Stimulated activated CD4-positive, alpha-beta T cell treated with anti-CD3 and anti-CD28 coated beads, Interleukin-2, amount 100 ng/mL, for 48 hours (primary cell): ENCODE measurements at regions not wholly inside any gene's neighbourhood (a gene's known extent, or its start where the extent isn't known, plus 50 kb on each side); places are given as distances from the start of the nearest gene placed in this dataset.
A peak's percentile ranks its signal among the peaks of the same experiment; 100 is the strongest.
"Not testable (repeated sequence)": the region's sequence is repeated elsewhere in the genome, so short reads cannot be mapped to it uniquely, and the experiment has no call there.

Experiments
- DNase-seq, 2 donors: peaks; one replicate each; pipeline ENCODE4 v3.0.0-alpha.2; 2020

- DNase-seq, result no peak
Observed at GRCh38 chr1:19024532-19024931, 68.1 kb upstream of the IFFO2 start.

GRCh38 chr1:19023787-19024186 is 67.3 kb upstream of the IFFO2 start:
- no peak for DNase-seq

GRCh38 chr1:19021845-19022244 is 65.4 kb upstream of the IFFO2 start:
- no peak for DNase-seq

GRCh38 chr1:19019288-19019687 is 62.8 kb upstream of the IFFO2 start:
- DNase-seq, result not testable (repeated sequence)

DNA sequence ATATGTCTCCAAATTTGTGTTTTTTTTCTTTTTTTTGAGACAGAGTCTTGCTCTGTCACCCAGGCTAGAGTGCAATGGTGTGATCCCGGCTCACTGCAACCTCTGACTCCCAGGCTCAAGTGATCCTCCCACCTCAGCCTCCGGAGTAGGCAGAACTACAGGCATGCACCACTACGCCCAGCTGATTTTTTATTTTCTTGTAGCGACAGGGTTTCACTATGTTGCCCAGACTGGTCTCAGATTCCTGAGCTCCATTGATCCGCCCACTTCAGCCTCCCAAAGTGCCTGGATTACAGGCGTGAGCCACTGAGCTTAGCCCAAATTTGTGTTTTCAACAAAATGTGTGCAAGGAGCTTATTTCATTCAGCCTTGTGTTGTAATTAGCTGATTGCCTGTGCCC is 59.0 kb upstream of the IFFO2 start:
- DNase-seq, result no peak

DNA sequence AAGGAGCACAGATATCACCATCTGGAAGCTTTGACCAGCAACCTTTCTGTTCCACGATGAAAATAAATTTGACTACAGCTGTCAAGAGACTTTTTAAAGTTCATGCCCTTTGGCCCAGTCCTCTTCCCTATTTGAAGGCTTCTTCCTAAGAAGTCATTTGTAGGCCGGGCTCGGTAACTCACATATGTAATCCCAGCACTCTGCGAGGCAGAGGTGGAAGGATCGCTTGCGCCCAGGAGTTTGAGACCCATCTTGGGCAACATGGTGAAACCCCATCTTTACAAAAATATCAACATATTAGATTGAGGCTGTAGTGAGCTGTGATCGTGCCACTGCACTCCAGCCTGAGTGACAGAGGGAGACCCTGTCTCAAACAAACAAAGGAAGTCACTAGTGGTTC is 58.3 kb upstream of the IFFO2 start:
- DNase-seq, result no peak

- no peak for DNase-seq
Observed at GRCh38 chr1:19013826-19014548, 57.5 kb upstream of the IFFO2 start.

GRCh38 chr1:19011845-19012231 is 55.4 kb upstream of the IFFO2 start:
- DNase-seq, result no peak

GRCh38 chr1:19010995-19011844 is 54.7 kb upstream of the IFFO2 start:
- peak; percentile 65 to 68 for DNase-seq

DNA sequence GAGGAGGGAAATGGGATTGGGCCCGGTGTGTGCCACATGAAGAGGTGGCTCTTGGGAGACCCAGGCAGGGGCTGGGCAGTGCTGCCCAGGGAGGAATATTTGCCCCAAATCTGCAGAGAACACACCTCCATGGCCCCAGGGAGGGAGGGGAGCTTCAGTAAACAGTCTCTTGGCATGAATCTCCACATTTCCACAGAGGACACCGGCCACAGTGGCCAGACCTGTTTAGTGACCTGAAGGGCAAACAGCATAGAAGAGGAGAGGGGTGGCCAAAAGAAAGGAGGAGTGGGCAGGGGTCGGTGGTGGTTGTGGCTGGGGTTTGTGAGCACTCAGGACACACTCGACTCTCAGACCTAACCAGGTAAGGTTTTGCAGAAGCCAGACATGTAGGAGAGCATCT is 54.0 kb upstream of the IFFO2 start:
- DNase-seq, result no peak

- no peak for DNase-seq
Observed at GRCh38 chr1:19009882-19010321, 53.4 kb upstream of the IFFO2 start.

DNA sequence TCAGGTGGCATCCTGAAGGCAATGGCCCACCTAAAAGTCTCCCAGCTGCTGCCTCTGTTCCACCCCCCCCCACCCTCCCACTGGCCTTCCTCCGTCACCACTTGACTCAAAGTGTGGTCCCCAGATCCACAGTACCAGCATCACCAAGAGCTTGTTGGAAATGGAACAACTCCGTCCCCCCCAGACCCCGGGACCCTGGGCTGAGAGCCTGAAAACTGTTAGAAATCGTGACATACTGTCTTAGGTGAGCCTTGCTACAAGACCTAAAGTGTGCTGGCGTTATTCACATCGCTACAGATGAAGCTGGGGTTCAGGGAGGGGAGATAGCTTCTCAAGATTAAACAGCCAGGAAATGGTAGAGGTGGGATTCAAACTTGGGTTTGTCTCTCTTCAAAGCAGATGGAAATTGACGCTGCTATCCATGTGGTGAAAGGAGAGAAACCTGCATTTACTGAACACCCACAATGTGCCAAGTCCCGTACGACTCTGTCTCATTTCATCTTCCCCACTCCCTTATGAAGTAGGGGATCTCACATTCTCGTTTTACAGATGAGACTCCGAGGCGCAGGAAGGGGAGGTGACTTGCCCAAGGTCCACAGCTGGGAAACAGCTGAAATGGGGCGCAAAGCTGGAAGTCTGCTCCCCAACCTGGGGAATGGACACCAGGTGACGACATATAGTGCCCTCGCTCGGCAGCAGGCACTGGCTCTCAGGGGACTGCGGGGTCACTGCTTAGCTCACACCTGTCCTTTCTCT is 52.8 kb upstream of the IFFO2 start:
- DNase-seq, result no peak

DNA sequence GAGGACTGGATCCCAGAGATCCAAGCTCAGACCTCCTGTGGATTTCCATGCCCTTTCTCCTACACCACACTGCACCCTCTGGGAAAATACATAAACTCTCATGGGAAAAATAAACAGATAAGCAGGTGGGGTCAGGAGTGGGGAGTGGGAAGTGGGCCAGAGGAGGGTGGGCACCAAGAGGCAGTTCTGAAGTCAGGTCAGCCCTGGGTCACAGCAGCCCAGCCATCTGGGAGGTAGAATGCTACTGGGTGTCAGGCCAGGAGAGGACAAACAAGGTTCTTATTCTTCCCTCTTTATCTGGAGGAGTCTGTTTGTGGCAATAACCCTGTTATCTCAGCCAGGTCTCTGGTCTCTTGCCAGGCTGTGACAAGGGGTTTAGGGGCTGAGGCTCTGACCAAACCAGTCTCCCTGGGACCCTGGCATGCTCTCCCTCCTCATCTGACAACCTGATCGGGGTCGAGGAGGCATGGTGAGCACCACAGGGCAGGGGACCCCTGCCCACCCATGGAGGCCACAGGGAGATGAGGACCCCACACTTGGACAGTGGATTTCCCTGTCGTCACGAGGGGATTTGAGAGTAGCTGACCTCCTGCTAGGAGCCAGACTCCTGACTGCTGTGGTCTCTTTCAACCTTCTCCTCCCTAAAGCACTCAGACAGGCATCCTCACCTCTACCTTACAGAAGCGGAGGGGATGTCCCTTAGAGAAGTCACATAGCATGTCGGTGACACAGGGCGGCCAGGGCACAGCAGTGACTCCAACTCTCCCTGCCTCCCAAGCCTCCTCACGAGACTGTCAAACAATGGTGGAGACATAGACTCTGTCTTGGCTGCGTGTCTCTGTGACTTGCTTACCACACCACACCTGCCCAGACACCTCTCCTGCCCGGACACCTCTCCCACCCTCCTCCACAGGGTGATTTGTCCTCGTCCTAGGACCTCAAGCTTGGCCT is 51.3 kb upstream of the IFFO2 start:
- no peak for DNase-seq

DNA sequence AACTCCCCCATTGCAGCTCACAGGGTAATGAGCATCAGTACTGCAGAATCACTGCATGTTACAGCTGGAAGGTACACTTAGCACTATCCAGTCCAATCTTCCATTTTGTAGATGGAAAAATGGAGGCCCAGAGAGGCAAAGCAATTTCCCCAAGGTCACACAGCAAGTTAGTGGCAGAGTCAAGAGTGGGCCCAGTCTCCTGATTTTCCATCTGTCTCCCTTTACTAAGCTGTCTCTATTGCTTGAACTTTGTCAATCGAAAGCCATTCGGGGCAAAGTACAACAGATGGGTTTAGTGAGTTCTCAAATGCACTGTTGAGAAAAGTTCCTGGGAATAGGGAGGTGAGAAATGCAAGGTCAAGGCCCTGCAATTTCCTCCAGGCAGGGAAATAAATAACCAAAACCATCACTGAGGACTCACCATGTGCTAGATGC is 50.4 kb upstream of the IFFO2 start:
- DNase-seq, result no peak
